Neural progenitor cell (in vitro differentiated cells): ENCODE measurements at regions not wholly inside any gene's neighbourhood (a gene's known extent, or its start where the extent isn't known, plus 50 kb on each side); places are given as distances from the start of the nearest gene placed in this dataset.

Source experiments
- CTCF ChIP-seq: fragments of 200-600 bp; sonication (generic); IDR thresholded peaks from 2 replicates; pipeline ENCODE4 v1.5.1; 2017; ENCODE audit warnings: antibody characterized with exemption, mild to moderate bottlenecking
- EZH2 ChIP-seq: fragments of 200-600 bp; sonication (generic); IDR thresholded peaks from 2 replicates; pipeline ENCODE4 v1.6.1; 2017; ENCODE audit warnings: antibody characterized with exemption, mild to moderate bottlenecking, moderate library complexity
- EZH2phosphoT487 ChIP-seq: fragments of 200-600 bp; sonication (generic); IDR thresholded peaks from 2 replicates; pipeline ENCODE4 v1.6.1; 2017; ENCODE audit warnings: antibody characterized with exemption

- TF ChIP-seq CTCF (no peak), EZH2 (no peak), EZH2phosphoT487 (no peak)
Observed at GRCh38 chr6:6471276-6471675, 117.2 kb upstream of the LY86 start.
